ENCODE measurements at regions not wholly inside any gene's neighbourhood (a gene's known extent, or its start where the extent isn't known, plus 50 kb on each side); places are given as distances from the start of the nearest gene placed in this dataset.

DNA sequence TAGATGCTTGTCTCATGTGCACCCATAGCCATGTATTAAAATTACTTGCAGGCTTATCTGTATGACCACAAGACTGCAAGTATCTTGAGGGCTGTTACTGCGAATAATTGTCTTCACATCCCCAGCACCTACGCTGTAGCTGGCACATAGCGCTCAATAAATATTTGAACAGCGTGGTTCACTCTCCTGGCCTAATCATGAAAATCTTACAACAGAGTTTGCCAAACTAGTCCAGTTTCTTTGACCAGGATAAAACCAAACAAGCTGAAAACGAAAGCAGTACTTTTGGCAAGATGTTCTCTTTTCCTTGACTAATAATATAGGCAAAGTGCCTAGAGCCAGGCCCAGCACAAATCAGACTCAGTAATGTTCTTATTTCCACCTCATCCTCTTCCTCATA lies 106.7 kb downstream of the RPS29 start:
- H3K27ac ChIP-seq, result no peak overlapping the region
- no peaks in the 10 kb centered on the region for H3K27me3 ChIP-seq
- TF ChIP-seq, protein P1, sequence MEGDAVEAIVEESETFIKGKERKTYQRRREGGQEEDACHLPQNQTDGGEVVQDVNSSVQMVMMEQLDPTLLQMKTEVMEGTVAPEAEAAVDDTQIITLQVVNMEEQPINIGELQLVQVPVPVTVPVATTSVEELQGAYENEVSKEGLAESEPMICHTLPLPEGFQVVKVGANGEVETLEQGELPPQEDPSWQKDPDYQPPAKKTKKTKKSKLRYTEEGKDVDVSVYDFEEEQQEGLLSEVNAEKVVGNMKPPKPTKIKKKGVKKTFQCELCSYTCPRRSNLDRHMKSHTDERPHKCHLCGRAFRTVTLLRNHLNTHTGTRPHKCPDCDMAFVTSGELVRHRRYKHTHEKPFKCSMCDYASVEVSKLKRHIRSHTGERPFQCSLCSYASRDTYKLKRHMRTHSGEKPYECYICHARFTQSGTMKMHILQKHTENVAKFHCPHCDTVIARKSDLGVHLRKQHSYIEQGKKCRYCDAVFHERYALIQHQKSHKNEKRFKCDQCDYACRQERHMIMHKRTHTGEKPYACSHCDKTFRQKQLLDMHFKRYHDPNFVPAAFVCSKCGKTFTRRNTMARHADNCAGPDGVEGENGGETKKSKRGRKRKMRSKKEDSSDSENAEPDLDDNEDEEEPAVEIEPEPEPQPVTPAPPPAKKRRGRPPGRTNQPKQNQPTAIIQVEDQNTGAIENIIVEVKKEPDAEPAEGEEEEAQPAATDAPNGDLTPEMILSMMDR (IDR thresholded peaks at IDR 0.05), result no peak
- H3K9me3 ChIP-seq, result no peaks in the 10 kb centered on the region
- H3K36me3 ChIP-seq, result no peaks in the 10 kb centered on the region
- DNase-seq, result no peak
- H3K4me3 ChIP-seq, result no peak overlapping the region
- H3K4me1 ChIP-seq, result no peaks in the 10 kb centered on the region
- intact Hi-C loops (cut with DNase I; ENCODE audit: low total_unique reads), result no loop called here

DNA sequence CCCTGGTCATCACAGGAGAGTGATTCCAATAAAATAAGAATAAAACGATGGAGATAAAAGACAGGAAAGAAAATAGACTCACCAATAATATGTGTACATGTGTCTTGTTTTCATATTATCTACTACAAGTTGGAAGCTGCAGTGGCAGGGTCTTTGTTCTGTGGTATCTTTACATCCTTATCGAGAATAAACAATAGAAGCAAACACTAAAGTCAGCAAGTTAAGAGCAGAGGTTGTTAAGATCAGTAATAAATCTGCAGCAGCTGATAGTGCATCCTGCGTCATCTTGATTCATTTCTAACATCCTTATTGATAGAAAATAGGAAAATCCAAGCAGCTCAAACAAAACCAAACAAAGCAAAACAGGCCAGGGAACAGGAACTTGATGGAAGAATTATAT lies 107.4 kb downstream of the RPS29 start:
- Histone ChIP-seq H3K27ac (no peak overlapping the region), H3K27me3 (no peaks in the 10 kb centered on the region), H3K4me3 (no peak overlapping the region), H3K4me1 (no peaks in the 10 kb centered on the region), H3K9me3 (no peaks in the 10 kb centered on the region), H3K36me3 (no peaks in the 10 kb centered on the region)
- DNase-seq, result no peak
- no peak for TF ChIP-seq POLR2A (IDR thresholded peaks at IDR 0.05)
- TF ChIP-seq, protein P1 (IDR thresholded peaks at IDR 0.05), result no peak
- intact Hi-C loops (cut with DNase I; ENCODE audit: low total_unique reads), result no loop called here

GRCh38 chr14:49467091-49467490 lies 119.1 kb downstream of the RPS29 start:
- H3K4me1 ChIP-seq, result no peaks in the 10 kb centered on the region
- H3K27ac ChIP-seq, result no peak overlapping the region
- no peak for DNase-seq
- TF ChIP-seq POLR2A (IDR thresholded peaks at IDR 0.05), result no peak
- H3K36me3 ChIP-seq, result no peaks in the 10 kb centered on the region
- no peak overlapping the region for H3K4me3 ChIP-seq
- intact Hi-C loops (cut with DNase I; ENCODE audit: low total_unique reads), result no loop called here
- H3K9me3 ChIP-seq, result peaks cover 0 to 7% of the 10 kb centered on the region in 2 donors
- H3K27me3 ChIP-seq, result no peaks in the 10 kb centered on the region

GRCh38 chr14:49464885-49465284 lies 121.3 kb downstream of the RPS29 start:
- Histone ChIP-seq H3K4me3 (no peak overlapping the region), H3K4me1 (no peaks in the 10 kb centered on the region), H3K27ac (no peak overlapping the region), H3K27me3 (no peaks in the 10 kb centered on the region), H3K36me3 (no peaks in the 10 kb centered on the region), H3K9me3 (peaks cover 0 to 7% of the 10 kb centered on the region in 2 donors)
- TF ChIP-seq POLR2A (IDR thresholded peaks at IDR 0.05), result no peak
- TF ChIP-seq, protein P1 (IDR thresholded peaks at IDR 0.05), result no peak
- DNase-seq, result no peak
- intact Hi-C loops (cut with DNase I; ENCODE audit: low total_unique reads), result no loop called here

DNA sequence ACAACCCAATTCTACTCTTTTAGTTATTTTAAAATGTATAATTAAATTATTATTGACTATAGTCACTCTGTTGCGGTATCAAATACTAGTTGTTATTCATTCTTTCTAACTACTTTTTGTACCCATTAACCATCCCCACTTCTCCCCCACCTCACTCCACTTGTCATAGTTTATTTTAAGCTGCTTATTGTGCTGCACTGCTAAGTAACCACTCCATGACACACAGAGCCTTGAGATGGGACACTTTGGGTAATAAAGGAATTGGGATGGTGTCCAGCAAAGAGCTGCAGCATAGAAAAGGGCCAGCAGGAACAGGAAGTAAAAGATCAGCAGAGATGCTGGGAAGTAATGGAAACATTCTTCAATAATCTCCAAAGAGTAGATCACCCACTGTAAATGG lies 123.0 kb downstream of the RPS29 start:
- Histone ChIP-seq H3K27ac (no peak overlapping the region), H3K4me1 (no peaks in the 10 kb centered on the region), H3K36me3 (no peaks in the 10 kb centered on the region), H3K27me3 (no peaks in the 10 kb centered on the region), H3K4me3 (no peak overlapping the region), H3K9me3 (no peaks in the 10 kb centered on the region)
- TF ChIP-seq POLR2A (IDR thresholded peaks at IDR 0.05), result no peak
- TF ChIP-seq, protein P1 (IDR thresholded peaks at IDR 0.05), result no peak
- no peak for DNase-seq
- intact Hi-C loops (cut with DNase I; ENCODE audit: low total_unique reads), result no loop called here

Measured in uterus (tissue), 3 donors.